ENCODE measurements at regions not wholly inside any gene's neighbourhood (a gene's known extent, or its start where the extent isn't known, plus 50 kb on each side); places are given as distances from the start of the nearest gene placed in this dataset.

DNA sequence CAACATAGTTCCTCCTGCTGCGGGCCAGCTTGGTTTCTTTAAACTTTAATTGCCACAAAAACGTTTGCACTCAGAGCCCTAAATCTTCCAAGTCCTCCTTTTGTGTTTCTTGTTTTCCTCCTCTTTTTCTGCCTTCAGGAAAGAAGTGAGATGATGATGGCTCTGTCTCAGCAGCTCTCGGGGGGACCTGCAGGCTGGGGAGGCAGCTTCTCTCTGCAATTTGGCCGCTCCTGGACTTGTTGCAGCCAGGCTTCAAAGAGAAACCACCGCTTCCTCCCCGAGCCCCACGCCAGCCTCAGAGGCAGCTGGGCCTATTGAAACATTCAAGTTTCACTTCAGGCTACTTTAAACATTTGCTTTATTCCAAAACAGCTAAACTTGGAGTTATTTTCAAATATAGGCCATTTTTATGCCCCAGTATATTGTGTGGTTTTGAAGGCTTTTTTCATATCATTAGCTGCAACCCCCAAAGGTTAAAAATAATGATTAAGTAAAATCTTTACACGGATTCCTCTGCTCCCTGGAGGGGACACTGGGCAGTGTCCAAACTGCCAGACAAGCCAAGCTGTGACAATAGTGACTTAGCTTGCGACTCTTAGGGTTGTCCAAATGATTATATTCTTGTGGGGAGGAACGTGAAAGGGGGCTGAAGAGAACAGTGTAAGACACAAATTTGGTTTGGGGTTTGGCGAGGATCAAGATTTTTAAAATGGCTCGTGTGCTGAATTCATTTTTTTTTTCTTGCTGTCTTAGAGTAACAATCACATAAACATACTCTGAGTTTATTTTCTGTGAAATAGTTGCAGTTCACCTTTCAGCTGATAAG is 330.8 kb downstream of the DLEU7 start:
- no peak for TF ChIP-seq SNAI2 (CRISPR knock-in tag; IDR thresholded peaks at IDR 0.05)
- TF ChIP-seq ZFP3 (CRISPR knock-in tag; IDR thresholded peaks at IDR 0.05): no peak
- no peak for TF ChIP-seq ESRRG (CRISPR knock-in tag; IDR thresholded peaks at IDR 0.05)
- TF ChIP-seq, protein P1, sequence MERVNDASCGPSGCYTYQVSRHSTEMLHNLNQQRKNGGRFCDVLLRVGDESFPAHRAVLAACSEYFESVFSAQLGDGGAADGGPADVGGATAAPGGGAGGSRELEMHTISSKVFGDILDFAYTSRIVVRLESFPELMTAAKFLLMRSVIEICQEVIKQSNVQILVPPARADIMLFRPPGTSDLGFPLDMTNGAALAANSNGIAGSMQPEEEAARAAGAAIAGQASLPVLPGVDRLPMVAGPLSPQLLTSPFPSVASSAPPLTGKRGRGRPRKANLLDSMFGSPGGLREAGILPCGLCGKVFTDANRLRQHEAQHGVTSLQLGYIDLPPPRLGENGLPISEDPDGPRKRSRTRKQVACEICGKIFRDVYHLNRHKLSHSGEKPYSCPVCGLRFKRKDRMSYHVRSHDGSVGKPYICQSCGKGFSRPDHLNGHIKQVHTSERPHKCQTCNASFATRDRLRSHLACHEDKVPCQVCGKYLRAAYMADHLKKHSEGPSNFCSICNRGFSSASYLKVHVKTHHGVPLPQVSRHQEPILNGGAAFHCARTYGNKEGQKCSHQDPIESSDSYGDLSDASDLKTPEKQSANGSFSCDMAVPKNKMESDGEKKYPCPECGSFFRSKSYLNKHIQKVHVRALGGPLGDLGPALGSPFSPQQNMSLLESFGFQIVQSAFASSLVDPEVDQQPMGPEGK (CRISPR knock-in tag; IDR thresholded peaks at IDR 0.05; ENCODE audit: borderline replicate concordance): no peak
- TF ChIP-seq, protein P2, sequence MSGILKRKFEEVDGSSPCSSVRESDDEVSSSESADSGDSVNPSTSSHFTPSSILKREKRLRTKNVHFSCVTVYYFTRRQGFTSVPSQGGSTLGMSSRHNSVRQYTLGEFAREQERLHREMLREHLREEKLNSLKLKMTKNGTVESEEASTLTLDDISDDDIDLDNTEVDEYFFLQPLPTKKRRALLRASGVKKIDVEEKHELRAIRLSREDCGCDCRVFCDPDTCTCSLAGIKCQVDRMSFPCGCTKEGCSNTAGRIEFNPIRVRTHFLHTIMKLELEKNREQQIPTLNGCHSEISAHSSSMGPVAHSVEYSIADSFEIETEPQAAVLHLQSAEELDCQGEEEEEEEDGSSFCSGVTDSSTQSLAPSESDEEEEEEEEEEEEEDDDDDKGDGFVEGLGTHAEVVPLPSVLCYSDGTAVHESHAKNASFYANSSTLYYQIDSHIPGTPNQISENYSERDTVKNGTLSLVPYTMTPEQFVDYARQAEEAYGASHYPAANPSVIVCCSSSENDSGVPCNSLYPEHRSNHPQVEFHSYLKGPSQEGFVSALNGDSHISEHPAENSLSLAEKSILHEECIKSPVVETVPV (CRISPR knock-in tag; IDR thresholded peaks at IDR 0.05): no peak
- TF ChIP-seq RARB (CRISPR knock-in tag; IDR thresholded peaks at IDR 0.05): no peak
- TF ChIP-seq, protein P3, sequence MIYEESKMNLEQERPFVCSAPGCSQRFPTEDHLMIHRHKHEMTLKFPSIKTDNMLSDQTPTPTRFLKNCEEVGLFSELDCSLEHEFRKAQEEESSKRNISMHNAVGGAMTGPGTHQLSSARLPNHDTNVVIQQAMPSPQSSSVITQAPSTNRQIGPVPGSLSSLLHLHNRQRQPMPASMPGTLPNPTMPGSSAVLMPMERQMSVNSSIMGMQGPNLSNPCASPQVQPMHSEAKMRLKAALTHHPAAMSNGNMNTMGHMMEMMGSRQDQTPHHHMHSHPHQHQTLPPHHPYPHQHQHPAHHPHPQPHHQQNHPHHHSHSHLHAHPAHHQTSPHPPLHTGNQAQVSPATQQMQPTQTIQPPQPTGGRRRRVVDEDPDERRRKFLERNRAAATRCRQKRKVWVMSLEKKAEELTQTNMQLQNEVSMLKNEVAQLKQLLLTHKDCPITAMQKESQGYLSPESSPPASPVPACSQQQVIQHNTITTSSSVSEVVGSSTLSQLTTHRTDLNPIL (CRISPR knock-in tag; IDR thresholded peaks at IDR 0.05; ENCODE audit: low read depth): no peak
- no peak for TF ChIP-seq ARNTL (CRISPR knock-in tag; IDR thresholded peaks at IDR 0.05; ENCODE audit: borderline replicate concordance, low read depth)
- TF ChIP-seq CSDC2 (CRISPR knock-in tag; IDR thresholded peaks at IDR 0.05): no peak
- no peak for TF ChIP-seq ZNF8 (CRISPR knock-in tag; IDR thresholded peaks at IDR 0.05)
- no peak for TF ChIP-seq BACH2 (CRISPR knock-in tag; IDR thresholded peaks at IDR 0.05; ENCODE audit: borderline replicate concordance)
- TF ChIP-seq ZNF565 (CRISPR knock-in tag; conservative IDR thresholded peaks at IDR 0.05; ENCODE audit: low read depth): no peak

Measured in SK-N-SH treated with all-trans-retinoic acid at 6 μM for 48 hours (cell line).